HEK293T (cell line): ENCODE measurements at regions not wholly inside any gene's neighbourhood (a gene's known extent, or its start where the extent isn't known, plus 50 kb on each side); places are given as distances from the start of the nearest gene placed in this dataset.

Experiments used
- ARNT ChIP-seq: fragments of 450-650 bp; IDR thresholded peaks from 2 replicates; pipeline ENCODE4 v1.6.1; 2017; ENCODE audit warnings: mild to moderate bottlenecking
- ELF4 ChIP-seq: fragments of 450-650 bp; IDR thresholded peaks from 2 replicates; pipeline ENCODE4 v1.6.1; 2017; ENCODE audit warnings: antibody characterized with exemption
- FOXK2 ChIP-seq: fragments of 450-650 bp; IDR thresholded peaks from 2 replicates; pipeline ENCODE4 v1.6.1; 2016; ENCODE audit warnings: mild to moderate bottlenecking
- FOXM1 ChIP-seq: fragments of 450-650 bp; IDR thresholded peaks from 2 replicates; pipeline ENCODE4 v1.6.1; 2017; ENCODE audit warnings: mild to moderate bottlenecking, borderline replicate concordance
- LEF1 ChIP-seq: fragments of 450-650 bp; IDR thresholded peaks from 2 replicates; pipeline ENCODE4 v1.6.1; 2017; ENCODE audit warnings: mild to moderate bottlenecking, borderline replicate concordance
- NFRKB ChIP-seq: fragments of 450-650 bp; IDR thresholded peaks from 2 replicates; pipeline ENCODE4 v1.6.1; 2016; ENCODE audit warnings: mild to moderate bottlenecking, moderate library complexity
- SUZ12 ChIP-seq: fragments of 450-650 bp; IDR thresholded peaks from 2 replicates; pipeline ENCODE4 v1.6.1; 2016; ENCODE audit warnings: mild to moderate bottlenecking
- TARDBP ChIP-seq: fragments of 450-650 bp; IDR thresholded peaks from 2 replicates; pipeline ENCODE4 v1.6.1; 2016
- ZNF384 ChIP-seq: fragments of 450-650 bp; IDR thresholded peaks from 2 replicates; pipeline ENCODE4 v1.6.1; 2016
- TF ChIP-seq, protein P1 (sequence below): fragments of 450-650 bp; IDR thresholded peaks from 2 replicates; pipeline ENCODE4 v1.6.1; 2016

DNA sequence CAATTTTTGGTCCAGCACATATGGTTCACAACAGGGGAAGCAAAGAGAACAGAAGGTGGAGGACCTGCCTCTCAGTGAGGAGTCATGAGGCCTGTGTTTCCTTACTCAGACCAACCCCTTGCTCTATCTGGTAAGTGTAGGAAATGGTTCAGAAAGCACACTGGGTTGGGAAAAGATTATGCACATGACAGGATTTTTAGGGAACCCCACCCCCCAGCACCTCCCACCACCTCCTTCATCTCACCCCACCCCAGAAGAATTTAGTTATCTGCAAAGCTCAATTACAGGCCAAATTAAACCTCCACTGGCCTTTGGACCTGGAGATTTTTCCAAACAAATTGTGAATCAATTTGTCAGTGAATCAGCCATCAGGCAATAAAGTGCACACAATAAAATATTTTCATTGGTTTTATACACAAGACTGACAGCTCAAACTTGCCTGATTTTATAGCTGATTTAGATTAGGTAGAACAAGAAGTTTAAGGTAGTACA lies 132.8 kb downstream of the DACT1 start:
- no peak for TF ChIP-seq ARNT
- no peak for TF ChIP-seq FOXM1
- no peak for TF ChIP-seq LEF1
- TF ChIP-seq FOXK2: no peak
- TF ChIP-seq NFRKB: no peak
- TF ChIP-seq TARDBP: no peak
- TF ChIP-seq ELF4: no peak
- no peak for TF ChIP-seq ZNF384
- no peak for TF ChIP-seq SUZ12
- TF ChIP-seq, protein P1, sequence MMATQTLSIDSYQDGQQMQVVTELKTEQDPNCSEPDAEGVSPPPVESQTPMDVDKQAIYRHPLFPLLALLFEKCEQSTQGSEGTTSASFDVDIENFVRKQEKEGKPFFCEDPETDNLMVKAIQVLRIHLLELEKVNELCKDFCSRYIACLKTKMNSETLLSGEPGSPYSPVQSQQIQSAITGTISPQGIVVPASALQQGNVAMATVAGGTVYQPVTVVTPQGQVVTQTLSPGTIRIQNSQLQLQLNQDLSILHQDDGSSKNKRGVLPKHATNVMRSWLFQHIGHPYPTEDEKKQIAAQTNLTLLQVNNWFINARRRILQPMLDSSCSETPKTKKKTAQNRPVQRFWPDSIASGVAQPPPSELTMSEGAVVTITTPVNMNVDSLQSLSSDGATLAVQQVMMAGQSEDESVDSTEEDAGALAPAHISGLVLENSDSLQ: peak; percentile 89
